GM21423 (cell line): ENCODE measurements at regions not wholly inside any gene's neighbourhood (a gene's known extent, or its start where the extent isn't known, plus 50 kb on each side); places are given as distances from the start of the nearest gene placed in this dataset.
"Not testable (repeated sequence)": the region's sequence is repeated elsewhere in the genome, so short reads cannot be mapped to it uniquely, and the experiment has no call there.

Source experiments
- ATAC-seq: cut with Tn5 transposase; IDR thresholded peaks from one replicate; pipeline ENCODE4 v1.9.1; 2021; ENCODE audit warnings: mild to moderate bottlenecking, moderate library complexity; ENCODE audit not compliant: unreplicated experiment

- ATAC-seq, result no peak
Observed at GRCh38 chr12:78489990-78490389, 374.6 kb upstream of the SYT1 start.

DNA sequence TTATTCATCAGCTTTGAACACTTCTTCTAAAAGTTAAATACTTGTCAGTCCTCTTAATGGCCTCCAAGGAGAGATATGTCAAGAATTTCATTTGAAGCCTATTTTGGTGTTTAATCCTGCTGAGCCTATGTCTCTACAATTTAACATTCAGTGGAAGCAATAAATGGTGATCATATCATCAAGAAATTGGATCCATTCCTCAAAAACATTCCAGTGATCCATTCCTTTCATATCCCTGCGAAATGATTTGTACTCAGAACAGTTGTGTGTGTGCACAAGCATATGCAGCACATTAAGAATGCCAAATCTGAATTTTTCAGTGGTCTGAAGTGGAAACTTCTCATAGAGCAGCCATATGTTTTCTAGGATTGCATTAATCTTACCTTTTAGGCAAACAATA, 373.7 kb upstream of the SYT1 start:
- ATAC-seq, result no peak

- ATAC-seq, result no peak
Observed at GRCh38 chr12:78494911-78495310, 369.7 kb upstream of the SYT1 start.

DNA sequence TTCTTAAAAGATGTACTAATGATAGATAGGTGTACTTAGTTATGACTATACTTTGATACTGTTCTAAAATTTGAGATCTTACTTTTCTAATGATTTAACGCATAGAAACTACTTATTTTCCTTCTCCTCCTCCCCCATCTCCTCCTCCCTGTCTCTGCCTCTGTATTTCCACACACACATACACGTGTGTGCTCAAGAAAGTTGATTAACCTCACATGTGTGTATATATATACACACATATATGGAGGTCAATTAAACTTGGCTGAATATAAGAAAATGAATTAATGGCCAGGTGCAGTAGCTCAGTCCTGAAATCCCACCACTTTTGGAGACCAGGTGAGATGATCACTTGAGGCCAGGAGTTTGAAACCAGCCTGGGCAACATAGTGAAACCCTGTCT, 362.7 kb upstream of the SYT1 start:
- ATAC-seq, result no peak

DNA sequence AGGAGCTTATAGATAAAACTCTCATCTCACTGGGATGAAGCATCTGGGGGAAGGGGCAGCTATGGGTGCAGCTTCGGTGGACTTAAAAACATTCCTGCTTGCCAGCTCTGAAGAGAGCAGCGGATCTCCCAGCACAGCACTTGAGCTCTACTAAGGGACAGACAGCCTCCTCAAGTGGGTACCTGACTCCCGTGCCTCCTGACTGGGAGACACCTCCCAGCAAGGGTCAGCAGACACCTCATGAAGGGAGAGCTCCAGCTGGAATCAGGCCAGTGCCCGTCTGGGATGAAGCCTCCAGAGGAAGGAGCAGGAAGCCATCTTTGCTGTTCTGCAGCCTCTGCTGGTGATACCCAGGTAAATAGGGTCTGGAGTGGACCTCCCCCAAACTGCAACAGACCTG, 345.2 kb upstream of the SYT1 start:
- no peak for ATAC-seq

GRCh38 chr12:78530100-78530765, 334.3 kb upstream of the SYT1 start:
- no peak for ATAC-seq

DNA sequence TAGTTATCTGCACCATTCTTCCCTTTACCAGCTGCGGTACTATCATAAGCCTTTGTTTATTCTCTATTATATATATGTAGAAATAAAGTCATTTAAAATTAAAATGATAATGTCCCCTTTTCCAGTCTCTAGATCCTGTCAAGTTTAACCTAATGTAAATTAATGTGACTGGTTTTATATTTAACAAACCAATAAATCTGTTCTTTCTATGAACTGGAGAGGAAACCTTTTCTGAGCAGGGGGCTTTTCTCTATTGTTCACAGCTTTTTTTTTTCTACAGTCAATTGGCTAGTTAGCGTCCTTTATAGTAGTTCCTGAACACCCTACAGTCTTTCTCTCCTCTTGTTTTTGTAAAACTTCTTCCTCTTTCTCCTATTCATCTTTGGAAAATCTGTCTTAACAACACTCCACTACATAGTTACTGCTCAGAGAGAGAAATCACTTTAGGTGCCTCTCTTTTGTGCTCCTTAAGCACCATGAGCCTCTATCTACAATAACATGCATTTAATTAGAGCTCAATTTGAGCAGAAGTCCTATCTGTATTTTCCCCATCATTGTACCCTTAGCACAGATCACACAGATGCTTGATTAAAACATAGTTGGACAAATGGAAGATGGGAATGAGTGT, 332.6 kb upstream of the SYT1 start:
- no peak for ATAC-seq

DNA sequence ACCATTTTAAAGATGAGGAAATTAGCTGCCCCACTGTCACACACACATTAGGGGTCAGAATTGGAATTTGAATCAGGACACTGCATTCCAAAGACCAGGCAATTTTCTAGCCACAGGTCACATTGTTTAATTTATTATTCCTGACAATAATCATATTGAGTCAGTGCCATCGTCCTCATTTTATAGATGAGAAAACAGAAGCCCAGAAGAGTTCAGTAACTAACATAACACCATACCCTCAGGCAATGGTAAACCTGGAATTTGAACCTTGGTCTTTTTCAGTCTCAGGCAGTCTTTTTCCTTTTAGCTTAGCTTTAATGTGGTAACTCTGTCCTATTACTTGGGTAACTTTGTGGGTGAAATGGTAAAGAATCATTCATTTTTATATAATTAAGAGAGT, 330.3 kb upstream of the SYT1 start:
- no peak for ATAC-seq

GRCh38 chr12:78540606-78541336, 323.8 kb upstream of the SYT1 start:
- ATAC-seq, result no peak

DNA sequence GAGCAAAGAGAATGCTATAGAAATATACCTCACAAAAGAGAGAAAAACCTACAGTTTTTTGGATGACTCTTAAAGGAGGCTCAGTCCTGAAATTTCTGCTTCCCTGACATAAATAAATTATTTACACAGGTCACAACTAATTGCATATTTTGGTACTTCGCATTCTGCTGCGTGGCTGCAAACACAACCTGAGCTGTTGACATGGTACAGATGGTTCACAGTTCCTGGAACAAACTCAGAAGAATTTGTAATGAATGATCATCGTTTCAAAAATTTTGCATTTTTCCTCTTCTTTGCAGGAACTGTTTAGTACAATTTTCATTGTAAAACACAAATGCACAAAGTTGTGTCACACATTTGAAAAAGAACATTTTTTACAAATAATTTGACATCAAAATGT, 313.7 kb upstream of the SYT1 start:
- no peak for ATAC-seq

DNA sequence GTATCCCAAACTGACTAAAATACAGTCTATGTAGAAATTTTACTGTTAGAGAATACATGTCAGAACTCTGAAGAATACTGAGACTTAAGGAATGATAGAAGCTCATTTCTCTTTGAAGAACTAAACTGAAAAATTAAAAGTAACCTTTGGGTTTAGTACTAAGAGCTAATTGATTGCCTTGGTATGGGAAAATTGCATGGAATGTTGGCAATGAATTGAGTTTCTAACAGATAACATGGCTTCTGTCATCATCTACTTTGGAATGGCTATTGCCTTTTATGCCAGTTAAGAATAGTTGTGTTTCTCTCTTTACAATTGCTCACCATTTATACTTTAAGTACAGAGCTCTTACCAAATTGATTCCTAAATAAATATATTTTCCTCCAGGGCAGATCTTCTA, 308.8 kb upstream of the SYT1 start:
- no peak for ATAC-seq

- no peak for ATAC-seq
Observed at GRCh38 chr12:78556651-78557050, 307.9 kb upstream of the SYT1 start.

GRCh38 chr12:78559416-78559815, 305.2 kb upstream of the SYT1 start:
- ATAC-seq, result no peak

DNA sequence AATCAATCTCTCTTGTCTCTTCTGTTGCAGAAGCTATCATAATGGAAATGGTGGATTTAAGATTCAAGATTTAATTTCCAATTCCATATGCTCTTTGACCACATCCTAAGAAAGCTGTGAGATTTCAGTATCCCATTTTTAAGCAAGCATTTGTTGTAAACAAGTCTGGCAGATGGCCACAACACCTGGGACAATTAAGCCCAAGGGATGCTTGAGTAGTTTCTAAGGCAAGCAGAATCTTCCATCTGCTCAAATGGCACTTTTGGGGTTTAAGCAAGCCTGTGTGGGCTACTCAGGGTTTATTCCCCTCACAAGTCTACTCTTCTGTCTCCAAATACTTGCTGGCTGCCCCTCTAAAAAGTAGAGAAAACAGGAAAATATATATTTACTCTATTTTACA, 304.7 kb upstream of the SYT1 start:
- no peak for ATAC-seq

GRCh38 chr12:78560633-78561032, 303.9 kb upstream of the SYT1 start:
- no peak for ATAC-seq

DNA sequence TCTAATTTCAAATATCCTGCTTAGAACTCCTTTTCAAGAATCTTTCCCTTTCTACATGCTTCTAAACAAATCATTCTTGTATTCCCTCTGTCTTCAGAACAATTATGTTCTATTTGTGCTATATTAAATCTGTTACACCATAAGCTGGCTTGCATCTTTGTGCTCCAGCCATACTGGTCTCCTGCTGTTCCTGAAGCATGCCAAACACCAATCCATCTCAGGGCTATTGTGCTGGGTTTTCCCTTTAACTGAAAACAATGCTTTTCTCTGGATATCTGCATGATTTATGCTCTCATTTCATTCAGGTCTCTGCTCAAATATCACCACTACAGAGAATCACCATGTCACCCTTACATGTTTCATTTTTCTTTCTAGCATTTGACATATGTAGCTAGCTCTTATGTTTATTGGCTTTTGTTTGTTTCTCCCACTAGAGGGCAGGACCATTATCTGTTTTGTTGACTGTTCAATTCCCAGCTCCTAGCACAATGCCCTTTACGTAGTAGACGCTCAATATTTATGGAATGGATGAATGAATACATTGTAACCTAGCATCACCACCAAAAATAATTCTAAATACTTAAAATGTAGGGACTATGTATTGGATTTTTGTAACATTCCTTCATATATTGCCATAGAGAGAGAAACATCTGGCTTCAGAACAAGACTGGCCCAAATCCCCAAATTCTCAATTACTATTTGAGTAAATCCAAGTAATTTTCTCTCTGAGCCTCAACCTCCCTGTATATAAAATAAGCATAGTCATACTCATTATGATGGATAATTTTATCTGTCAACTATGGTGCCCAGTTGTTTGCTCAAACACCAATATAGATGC, 302.0 kb upstream of the SYT1 start:
- no peak for ATAC-seq

- ATAC-seq, result no peak
Observed at GRCh38 chr12:78563826-78564225, 300.7 kb upstream of the SYT1 start.

DNA sequence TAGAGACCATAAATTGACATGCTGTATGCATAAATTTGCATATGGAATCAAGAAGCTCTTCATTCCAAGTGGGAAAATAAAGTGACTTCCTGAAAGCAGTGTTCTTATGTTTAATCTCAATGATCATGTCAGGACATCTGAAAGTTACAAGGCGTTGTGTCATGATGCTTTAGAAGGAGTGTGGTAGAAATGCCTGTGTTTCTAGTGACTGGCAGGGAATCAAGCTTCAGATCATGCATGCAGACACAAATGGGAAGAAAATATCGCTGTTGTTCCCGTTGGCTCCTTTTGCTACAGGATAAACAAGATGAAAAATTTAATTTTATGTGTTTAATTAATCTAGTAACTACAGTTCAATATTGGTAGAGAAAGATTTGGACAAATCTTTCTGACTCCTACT, 298.1 kb upstream of the SYT1 start:
- ATAC-seq, result no peak

DNA sequence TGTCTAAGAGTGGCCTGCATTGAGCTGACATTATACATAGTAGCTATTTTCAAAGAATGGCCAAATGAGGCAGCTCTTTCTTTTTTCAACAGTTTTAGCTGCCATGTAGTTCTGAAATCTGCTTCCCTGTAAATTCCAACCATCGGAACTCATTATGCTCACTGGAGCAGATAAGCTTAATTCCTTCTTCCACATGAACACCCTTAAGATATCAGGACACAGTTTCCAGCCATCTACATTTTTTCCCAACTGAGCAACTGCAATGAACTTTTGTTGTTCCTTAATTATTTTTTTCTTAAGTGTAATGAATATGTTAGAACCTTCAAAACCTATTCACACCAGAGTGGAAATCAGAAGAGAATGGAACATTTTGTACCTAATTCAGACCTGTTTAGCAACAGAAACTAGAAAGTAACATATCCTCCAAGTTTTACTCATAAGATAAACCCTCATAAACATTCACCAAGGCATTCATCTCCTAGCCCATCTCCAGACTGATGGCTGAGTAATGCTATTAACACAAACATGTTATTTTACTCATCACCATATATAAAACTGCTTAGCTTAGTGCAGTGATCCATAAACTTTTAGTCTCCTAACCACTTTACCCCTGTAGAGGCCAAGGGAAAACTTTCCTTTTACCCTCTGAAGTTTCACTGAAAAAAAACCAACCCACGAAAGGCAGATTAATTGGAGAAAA, 296.1 kb upstream of the SYT1 start:
- ATAC-seq, result no peak

DNA sequence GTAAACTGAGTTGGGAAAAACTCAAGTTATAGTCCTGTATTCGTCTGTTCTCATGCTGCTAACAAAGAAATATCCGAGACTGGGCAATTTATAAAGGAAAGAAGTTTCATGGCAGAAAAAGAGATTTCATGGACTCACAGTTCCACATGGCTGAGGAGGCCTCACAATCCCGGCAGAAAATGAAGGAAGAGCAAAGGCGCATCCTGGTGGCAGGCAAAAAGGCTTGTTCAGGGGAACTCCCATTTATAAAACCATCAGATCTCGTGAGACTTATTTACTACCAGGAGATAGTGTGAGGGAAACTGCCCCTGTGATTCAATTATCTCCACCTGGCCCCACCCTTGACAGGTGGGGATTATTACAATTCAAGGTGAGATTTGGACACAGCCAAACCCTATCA, 292.6 kb upstream of the SYT1 start:
- no peak for ATAC-seq

- ATAC-seq, result not testable (repeated sequence)
Observed at GRCh38 chr12:78575208-78575607, 289.4 kb upstream of the SYT1 start.
